ENCODE measurements at regions not wholly inside any gene's neighbourhood (a gene's known extent, or its start where the extent isn't known, plus 50 kb on each side); places are given as distances from the start of the nearest gene placed in this dataset.

DNA sequence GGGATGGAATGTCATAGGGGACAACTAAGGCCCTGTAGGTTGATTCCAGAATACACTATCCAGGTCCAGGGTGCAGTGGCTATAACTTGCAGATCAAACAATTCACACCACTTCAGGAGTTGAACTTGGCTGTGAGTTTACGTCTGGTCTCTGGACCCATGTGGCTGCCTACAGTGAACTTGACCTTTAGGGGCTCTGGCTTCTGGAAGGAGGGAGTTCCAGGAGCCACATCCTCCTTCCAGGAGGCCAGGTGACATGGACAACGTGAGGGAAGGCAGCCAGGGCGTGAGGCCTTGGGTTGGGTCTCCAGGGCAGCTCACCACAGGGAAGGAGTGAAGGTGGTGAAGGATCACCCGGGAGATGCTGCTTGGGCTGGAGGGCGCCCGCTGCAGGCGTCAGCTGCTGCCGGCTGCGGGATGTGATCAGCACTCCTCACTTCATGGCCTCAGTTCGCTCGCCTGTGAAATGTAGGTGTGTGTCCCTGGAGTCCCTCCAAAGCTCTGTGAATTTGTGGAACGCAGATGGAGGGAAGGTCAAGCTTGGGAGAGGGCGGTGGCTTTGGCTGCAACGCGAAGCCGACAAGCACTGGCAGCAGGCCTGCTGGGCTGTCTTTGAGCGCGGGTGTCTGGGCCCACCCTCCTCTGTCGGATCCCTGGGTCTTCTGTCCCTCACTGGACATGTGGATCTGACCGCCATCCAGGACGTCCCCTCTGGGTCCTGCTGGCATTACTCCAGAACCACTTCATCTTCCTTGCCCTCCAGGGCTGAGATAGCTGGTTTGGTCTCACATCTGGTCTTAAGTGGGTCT is 146.5 kb downstream of the GLI2 start:
- no peak for DNase-seq (ENCODE audit: low spot score)

DNA sequence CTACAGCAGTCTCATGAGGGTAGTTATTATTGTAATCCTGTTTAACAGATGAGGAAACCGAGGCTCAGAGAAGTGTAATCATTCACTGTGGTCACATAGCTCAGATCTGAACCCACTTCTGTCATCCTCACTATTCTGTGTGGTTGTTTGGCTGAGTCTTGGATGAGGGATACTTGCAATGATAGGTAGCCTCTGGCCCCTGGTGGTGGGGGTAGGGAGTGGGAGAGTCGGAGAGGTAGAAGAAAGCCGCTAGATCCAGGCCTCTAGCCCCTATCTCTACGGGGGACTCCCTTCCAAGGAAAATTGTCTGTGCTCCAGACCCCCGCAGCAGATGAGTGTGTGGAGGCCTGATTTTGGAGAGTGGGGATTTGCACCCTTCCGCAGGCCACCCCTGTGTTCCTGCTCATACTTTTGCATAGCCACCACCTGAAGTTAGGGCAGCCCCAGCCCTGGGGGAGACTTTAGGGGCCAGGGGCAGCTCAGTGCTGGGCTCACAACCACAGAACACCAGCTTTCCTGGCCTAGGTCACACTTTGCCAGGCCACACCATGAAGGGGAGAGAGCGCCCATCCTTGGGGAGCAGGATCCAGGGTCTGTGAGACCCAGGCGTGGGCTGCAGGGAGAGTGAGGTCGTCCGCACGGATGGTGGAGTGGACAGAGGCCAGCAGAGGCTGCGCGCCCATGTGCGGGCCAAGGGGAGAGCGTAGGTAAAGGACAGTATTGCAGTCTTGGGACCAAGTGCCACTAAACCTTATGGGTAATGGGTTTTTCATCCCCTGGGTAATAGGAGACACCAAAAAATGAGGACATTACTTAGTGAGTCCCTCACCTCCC is 148.2 kb downstream of the GLI2 start:
- no peak for DNase-seq (ENCODE audit: low spot score)

DNA sequence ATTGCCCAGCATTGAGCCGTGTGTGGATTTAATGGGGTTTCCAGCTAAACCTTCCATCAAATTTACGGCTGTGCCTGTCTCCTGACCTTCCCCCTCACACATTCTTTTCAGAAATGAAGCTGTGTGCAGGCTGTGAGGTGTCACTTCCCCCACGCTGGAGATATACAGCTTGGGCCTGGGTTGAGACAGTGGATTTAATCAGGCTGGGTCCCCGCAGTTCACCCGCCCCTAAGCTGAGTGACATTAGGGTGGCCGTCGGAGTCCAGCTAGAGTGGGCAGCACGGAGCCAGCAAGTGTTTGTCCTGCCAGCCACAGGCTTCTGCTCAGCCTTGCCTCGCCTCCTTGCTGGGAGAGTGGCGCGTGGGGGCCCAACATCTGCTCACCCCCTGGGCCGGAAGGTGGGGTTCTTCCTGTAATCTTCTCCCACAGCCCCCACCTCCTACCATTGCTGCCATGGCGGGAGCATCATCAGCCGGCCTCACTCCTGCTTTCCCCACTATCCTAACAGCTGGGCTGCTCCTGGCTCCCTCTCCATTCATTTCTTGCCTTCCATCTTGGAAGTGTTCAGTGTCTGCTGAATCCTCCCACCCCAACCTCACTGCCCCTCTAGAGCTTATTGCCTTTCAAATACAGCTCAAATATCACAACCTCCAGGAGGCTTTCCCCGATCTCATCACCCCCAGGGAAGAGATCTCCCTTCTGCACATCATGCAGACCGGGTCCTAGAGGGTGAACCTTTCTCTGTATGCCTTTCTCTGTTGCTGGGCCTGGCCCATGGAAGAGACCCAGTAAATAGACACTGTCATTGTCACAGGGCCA is 149.0 kb downstream of the GLI2 start:
- no peak for DNase-seq (ENCODE audit: low spot score)

DNA sequence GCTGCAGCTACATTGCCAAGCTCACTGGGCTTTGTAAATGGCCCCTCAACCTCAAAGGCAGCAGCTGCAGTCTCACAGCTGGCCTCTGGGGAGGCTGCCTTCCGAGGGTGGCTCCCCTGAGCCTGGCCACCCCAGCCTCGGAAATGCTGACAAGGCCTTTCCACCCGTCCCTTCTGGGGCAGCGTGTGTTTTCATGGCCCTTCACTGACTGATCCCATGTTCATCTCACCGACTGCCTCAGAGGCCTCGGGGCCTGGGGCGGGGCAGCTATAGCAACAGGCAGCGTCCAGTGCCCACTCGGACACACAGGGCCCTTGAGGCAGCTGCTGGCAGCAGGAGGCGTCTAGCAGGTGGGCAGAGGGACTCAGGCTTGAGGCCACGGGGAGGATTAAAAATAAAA is 149.7 kb downstream of the GLI2 start:
- DNase-seq (ENCODE audit: low spot score), result no peak

DNA sequence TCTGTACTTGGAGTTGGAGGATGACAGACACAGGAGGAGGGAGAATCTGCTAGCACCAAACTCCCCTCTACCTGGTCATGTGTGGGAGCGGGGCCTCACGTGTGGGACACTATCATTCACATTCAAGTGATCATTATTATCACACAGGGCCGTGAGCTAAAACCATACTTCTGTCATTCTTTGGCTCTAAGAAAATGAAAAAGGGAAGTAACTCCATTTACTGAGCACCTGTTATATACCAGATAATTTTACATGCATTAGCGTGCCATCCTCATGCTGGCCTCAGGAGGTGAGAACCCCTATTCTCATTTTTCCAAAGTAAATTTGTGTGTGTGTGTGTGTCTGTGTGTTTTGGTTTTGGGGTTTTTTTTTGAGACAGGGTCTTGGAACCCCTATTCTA is 150.1 kb downstream of the GLI2 start:
- no peak for DNase-seq (ENCODE audit: low spot score)

DNA sequence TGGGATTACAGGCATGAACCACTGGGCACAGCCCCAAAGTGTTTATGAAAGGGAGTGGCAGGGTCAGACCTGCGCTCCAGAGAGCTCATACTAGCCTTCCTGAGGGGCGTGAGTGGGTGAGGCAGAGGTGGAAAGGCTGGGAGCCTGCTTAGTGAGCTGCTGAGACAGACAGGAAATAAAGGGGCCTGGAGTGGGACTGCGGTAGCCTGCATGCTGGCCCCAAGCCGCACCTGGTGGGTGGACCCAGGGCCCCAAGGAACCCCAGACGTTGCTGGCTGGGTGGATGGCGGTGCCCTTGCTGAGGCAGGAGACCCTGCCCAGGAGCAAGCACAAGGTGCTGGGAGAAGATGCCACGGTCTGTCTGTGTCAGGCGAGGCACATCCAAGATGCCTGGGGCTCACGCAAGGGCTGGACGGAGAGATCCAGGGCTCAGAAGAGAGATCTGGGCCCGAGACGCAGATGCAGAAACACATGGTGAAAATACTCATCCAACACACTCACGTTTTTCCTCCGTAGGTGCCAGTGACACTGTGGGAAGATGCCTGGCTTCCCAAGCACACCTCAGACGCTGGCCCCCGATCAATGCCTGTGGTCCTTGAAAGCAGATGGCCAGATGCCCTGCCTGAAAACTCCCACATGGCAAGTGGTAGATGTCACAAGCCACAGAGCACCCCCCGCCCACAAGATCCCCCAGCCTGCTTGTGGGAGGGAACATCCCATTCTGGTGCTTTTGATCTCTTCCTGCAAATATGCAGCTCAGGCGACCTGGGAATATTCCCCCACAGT is 151.1 kb downstream of the GLI2 start:
- no peak for DNase-seq (ENCODE audit: low spot score)

DNA sequence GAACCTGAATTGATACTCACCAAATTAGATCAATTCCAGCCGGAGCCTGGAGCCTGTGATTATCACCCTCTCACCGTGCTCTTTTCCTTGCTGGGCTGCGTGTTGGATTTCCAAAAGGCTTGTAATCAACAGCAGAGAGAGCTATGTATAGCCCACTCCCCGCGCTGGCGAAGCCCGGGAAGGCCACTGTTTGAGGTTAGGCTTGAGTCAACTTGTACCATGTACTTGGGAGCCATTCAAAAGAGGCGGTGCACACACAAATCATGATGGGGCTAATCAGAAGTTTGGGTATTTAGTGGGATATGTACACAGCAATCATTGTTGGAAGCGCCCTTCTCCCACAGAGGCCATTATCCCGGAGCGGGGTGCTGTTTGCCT is 151.6 kb downstream of the GLI2 start:
- no peak for DNase-seq (ENCODE audit: low spot score)

DNA sequence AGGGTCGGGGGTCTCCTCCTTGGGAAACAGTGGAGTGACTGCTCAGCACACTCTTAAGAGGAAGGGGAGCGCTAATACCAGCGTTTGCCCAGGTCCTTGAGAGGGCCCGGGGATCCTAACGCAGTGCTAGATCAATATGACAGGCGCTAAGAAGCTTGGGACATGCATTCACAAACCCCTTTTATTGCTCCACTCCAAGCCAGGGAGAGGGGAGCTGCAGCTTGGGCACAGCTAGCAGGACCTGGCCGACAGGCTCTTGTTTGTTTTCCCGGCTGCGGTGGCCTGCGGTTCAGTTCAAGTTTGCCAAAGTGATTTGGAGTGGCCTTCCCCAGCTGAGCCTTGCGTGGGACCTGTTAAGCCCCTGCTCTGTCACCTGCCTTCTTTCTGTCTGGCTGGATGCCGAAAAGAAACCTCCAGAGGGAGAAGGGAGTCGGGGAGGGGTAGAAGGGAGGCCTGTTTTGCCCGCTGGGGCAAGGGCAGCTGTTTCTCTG is 152.1 kb downstream of the GLI2 start:
- DNase-seq (ENCODE audit: low spot score), result no peak

DNA sequence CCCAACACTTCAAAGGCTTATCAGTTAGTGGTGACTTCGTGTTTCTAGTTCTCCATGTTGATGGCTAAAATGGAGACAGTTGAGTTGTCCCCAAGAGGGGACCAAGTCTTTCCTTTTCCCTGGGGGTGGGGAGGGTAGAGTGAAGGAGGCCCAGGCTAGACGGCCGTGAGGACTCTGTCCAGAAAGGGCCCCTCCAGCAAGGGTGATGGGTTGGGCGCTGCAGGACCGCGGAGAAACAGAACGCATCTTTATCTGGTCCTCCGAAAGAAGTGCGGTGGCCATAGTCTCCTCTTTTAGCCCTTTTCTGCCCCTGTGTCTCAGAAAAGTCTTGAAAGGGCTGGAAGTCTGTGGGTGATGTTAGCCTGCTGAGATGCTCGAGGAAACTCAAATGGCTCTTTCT is 153.2 kb downstream of the GLI2 start:
- DNase-seq (ENCODE audit: low spot score), result no peak

DNA sequence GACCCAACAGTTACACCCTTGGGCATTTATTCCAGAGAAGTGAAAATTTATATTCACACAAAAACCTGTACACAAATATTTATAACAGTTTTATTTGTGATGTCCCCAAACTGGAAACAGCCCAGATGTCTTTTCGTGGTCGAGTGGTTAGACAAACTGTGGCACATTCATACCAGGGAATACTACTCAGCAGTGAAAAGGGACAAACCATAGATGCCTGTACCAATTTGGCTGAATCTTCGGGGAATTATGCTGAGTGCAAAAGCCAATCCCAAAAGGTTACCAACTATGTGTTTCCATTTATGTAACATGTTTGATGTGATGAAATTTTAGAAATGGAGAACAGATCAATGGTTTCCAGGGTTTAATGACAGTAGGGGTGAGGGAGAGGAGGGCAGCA is 154.3 kb downstream of the GLI2 start:
- DNase-seq (ENCODE audit: low spot score), result no peak

DNA sequence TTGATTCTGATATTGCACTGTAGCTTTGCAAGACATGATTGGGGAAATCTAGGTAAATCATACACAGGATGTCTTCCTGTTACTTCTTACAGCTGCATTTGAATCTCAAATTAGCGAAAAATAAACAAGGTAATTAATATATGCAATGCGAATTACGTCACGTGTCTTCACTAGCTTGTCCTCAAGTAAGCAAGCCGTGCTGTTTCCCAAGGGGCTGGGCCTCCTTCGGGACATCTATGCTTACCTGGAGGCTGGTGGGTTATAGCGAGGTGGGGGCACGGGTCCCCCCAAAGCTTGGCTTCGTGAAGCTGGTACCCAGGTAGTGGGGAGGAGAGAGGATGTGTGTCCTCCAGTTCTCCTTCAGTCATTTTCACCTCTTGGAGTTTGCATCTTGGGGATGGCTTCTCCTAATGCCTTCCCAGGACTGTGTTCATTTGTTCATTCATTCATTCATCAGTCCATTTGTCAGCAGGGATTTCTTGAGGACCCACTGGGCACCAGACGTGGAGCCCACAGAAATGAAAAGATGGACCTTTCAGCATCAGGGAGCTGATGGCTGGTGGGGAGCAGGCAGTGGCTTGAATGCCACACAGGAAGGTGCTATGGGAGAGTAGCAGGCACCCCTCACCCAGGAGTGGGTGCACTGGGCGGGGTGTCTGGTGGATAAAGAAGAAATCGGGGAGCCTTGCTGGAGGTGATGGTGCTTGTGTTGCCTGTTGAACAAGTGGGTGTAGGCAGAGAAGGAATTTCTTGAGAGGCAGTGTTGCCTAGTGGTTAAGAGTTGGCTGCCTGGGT is 155.1 kb downstream of the GLI2 start:
- DNase-seq (ENCODE audit: low spot score), result no peak

DNA sequence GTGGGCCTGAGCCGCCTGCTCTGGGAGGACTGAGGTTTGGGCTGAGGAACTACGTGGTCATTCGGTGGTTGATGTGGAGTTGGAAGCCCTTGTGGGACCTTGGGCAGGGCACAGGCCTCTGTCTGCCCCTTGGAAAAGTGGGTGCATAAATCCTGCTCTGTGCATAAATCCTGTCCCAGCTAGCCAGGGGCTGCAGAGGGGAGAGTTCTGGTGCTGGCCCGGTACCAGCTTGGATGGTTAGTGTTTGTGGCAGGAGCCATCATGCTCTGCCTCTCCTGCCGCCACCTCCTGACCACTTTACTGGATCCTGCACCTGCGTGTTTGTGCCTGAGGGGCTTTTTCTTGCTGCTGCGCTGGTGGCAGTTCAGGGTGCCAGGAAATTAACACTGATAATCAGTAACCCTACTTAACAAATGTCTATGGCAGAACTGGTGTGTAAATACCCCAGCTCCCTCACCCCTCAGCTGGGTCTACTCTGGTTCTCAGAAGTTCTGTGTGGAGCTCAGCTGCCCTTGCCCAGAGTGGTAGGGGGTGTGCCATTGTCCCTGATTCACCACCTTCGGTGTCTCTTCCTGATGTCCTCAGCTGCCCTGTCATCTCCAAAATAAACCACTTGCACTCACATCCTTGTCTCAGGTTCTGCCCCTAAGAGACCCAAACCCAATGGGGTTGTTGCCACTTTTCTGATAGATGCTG is 156.8 kb downstream of the GLI2 start:
- no peak for DNase-seq (ENCODE audit: low spot score)

DNA sequence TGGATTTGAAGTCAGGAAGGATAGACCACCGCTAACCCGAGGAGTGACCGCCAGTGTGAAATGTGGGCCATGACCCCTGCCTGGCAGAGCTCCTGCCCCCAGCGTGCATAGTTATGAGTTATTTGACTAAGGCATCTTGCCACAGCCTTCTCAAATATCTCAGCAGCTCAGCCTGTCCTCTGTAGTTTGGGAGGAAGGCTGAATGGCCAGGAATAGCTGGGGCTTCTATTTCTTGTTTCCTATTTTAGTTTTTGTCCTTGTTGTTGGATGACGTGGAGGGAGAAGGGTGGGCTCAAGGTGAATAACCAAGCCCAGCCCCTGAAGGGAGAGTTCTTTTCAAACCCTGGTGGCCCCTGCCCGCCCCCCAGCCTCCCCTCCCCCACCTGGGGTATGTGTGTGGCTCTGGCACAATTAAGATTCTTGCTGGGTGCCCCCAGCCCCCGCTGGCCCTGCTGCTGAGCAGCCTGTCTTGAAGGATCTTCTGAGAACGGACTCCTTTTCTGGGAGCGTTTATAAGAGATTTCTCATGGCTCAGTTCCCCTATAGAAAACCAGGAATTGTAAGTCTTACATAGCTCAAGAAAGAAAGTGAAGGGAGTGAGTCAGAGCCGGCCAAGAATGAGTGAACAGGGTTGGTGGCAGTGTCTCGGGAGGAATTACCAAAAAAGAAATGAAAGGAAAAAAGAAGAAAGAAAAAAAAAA is 157.4 kb downstream of the GLI2 start:
- DNase-seq (ENCODE audit: low spot score), result no peak

DNA sequence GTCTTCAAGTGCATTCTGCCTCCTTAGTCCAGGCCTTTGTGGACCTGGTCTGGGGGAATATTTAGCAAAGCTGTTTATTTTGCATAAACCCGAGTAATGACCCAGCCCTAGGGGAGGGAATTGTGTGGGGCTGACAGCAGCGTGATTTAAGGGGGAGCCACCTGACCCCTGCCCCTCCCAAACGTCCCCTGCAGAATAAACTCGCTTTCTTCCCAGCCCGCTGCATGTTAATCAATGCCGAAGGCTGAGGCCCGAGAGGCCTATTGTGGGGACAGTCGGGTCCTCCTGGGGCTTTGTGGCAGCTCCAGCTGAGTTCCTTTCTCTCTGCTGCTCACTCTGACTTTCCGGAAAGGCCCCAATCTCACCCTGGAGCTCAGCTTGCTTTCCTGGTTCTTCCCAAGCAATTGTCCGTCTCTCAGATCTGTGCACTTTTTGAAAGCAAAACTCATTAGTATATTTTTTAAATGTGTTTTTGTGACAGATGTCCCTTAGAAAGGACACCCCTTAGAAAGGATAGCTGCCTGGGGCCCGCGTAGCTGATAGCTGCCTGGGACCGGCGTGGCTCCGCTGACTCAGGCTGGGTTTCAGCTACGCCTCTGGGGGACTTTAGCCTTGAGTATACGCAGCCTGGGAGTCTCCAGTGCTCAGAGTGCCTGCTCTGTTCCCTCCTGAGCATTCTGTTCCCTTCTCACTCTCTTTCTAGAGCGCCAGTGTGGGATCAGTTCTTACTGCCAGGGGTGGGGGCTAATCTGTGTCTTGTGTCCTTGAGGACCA is 158.3 kb downstream of the GLI2 start:
- no peak for DNase-seq (ENCODE audit: low spot score)

DNA sequence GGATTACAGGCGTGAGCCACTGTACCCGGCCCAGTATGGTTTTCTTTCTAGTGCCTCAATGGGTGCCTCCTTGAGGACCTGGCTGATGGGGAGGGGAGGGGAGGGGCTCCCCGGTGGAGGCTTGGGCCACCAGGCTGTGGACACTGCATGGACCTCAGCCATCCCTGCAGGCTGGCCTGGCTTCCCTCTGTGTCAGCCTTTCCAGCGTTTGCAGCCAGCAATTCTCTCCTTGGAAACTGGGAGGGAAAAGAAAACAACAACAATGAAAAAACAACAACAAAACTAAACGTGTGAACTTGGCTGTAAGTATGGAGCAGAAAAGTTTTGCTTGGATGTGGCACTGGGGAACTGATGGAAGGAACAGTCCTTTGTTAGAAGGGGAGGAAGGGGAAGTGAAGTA is 159.3 kb downstream of the GLI2 start:
- no peak for DNase-seq (ENCODE audit: low spot score)

DNA sequence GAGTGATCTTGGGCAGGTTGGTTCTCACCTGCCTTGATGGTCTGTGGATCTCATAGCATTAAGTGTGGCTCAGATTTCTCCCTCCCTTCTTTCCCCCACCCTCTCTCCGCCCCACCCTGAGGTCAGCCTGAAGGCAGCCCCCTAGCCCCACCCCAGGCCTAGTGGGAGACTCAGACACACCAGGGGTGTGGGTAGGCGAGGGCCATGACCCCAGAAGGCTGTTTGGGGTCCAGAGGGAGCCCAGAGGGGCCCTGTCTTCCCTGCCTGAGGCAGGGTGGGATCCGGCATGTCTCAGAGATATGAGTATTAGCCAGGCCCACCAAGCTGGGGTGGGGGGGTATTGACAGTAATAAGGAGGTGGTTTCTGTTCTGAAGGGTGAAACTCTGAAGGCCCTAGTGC is 160.5 kb downstream of the GLI2 start:
- DNase-seq (ENCODE audit: low spot score), result no peak

DNA sequence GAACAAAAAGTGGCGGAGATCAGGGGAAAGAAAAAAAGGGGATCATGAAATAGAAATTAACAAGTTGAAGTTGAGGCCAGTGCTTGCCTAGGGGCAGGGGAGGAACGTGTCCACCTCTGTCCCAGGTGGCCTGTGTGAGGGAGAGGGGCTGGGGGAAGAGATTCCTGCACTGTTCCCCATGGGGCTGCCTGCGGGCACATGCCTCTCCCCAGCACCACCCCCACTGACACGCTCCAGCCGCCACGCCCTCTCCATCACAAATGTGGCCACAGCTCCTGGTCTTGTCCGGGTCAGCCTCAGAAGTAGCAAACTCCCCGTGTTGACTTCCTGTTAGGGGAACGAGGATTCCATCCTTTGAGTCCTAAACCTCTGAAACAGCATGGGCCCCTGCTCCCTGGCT is 161.2 kb downstream of the GLI2 start:
- no peak for DNase-seq (ENCODE audit: low spot score)

DNA sequence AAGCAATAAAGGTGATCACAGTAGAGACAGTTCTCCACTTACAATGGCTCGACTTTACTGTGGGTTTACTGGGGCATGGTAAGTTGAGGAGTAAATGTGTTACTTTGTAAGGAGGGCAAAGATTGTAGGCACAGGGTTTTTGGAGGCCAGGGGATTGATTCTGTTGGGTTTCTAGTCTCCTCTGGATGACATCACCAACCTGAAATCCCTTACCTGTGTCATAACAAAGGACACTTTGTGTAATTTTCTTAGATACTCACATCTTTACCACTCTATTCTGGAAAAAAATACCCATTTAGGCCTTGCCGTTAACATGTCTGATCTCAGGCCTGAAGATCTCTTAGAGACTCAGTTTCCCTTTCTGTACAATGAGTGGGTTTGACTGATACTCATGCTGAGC is 161.7 kb downstream of the GLI2 start:
- DNase-seq (ENCODE audit: low spot score), result no peak

DNA sequence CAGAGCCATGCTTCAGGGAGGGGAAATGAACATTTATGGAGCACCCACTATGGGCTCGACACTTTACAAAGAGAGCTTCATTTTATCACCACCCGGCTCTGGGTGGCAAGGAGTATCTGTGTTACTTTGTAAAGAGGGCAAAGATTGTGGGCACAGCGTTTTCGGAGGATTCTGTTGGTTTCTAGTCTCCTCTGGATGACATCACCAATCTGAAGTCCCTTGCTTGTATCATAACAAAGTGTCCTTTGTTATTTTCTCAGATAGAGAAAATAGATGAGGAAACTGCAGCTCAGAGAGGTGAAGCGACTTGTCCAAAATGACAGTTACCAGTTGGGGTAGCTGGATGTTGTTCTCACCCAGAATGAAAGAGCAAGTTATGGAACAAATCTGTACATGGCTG is 162.8 kb downstream of the GLI2 start:
- DNase-seq (ENCODE audit: low spot score), result no peak

Measured in A172 (cell line).